GM12874 (cell line): ENCODE measurements at regions not wholly inside any gene's neighbourhood (a gene's known extent, or its start where the extent isn't known, plus 50 kb on each side); places are given as distances from the start of the nearest gene placed in this dataset.

ENCODE experiments used
- TF ChIP-seq, protein P1 (sequence below): IDR thresholded peaks from 2 replicates; pipeline ENCODE4 v1.5.1; 2011; ENCODE audit warnings: low read depth, mild to moderate bottlenecking, control low read depth, low read length, moderate library complexity; ENCODE audit not compliant: insufficient read depth

DNA sequence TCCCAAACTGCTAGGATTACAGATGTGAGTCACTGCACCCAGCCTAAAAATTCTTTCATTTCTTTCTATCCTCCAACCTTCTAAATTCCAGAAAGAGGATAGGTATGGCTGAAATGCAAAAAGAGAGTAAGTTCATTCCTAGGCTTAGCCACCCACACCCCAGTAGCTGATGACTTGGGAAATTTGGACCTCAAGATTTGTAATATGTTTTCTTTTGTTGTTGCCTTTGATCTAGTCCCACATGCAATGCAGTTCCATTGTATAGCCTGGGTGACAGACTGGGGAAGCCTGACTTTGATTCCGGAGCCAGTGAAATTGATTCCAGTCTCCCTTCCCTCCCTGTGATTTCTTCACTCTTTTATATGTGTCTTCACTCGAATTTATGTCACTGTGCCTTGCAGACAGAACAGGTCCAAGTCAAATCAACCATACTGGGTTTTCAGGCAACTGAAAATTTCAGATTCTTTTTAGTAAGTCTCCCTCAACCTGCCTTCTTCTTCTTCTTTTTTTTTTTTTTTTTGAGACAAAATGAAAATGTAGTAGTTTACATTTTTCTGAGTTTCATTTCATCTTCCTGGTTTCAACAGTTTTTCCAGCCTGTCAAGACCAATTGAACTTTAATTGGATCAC, 176.2 kb upstream of the RBPJ start:
- TF ChIP-seq, protein P1, sequence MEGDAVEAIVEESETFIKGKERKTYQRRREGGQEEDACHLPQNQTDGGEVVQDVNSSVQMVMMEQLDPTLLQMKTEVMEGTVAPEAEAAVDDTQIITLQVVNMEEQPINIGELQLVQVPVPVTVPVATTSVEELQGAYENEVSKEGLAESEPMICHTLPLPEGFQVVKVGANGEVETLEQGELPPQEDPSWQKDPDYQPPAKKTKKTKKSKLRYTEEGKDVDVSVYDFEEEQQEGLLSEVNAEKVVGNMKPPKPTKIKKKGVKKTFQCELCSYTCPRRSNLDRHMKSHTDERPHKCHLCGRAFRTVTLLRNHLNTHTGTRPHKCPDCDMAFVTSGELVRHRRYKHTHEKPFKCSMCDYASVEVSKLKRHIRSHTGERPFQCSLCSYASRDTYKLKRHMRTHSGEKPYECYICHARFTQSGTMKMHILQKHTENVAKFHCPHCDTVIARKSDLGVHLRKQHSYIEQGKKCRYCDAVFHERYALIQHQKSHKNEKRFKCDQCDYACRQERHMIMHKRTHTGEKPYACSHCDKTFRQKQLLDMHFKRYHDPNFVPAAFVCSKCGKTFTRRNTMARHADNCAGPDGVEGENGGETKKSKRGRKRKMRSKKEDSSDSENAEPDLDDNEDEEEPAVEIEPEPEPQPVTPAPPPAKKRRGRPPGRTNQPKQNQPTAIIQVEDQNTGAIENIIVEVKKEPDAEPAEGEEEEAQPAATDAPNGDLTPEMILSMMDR, result no peak

- TF ChIP-seq, protein P1, result no peak
Measured at GRCh38 chr4:26145212-26145611, 175.6 kb upstream of the RBPJ start.

DNA sequence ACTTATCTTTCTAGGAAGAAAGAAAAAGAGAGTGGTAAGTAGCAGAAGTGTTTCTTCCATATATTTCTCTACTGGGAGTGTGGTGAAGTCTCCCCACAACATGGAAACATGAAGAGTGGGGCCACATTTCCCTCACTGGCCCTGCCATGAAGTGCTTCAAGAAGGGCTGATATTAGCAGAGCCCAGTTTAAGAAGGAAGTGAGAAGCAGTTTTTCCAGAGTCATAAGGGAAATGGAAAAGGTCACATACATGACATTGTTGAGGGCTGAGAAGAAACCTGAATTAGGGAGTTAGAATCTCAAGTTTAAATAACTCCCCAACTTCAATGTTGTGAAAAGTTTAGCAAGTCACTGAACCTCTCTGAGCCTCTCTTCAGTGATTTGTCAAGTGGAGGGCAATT, 171.9 kb upstream of the RBPJ start:
- TF ChIP-seq, protein P1, result no peak

DNA sequence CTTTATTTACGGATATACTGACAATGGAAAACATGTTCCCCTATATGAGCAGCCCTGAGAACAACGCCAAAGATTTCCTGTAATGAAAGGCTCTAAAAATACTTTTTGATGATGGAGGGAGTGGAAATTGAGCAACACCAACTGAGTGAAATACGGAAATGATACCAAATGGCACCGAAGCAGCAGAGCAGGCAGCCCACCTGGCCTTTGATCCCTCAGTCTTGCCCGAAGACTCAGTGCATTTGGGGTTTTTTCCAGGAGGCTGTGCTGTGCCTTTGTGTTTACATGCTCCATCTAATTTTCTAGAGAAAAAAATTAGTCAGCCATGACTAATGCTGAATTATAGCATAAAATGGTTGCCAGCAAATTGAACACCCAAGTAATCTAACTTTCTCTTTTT, 169.9 kb upstream of the RBPJ start:
- TF ChIP-seq, protein P1, result no peak

GRCh38 chr4:26151615-26152014, 169.2 kb upstream of the RBPJ start:
- TF ChIP-seq, protein P1, result no peak

GRCh38 chr4:26152056-26152455, 168.8 kb upstream of the RBPJ start:
- TF ChIP-seq, protein P1, result no peak

DNA sequence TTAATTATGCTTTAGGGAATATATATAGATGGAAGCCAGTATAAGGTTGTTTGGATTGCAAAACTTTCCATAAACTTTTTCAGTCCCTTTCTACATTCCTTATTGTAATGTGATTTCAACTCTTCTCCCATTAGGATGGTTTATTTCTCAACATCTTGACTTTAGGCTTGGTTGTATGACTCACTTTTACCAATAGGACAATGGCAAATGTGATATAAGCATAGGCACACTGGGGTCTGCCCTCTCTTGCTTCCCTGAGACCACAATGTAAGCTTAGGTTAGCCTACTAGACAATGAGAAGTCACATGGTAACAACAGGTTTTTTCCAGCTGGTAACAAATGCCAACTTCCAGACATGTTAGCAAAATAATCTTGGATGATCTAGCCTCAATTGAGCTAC, 163.3 kb upstream of the RBPJ start:
- TF ChIP-seq, protein P1, result no peak
